H7 (cell line): ENCODE measurements at regions not wholly inside any gene's neighbourhood (a gene's known extent, or its start where the extent isn't known, plus 50 kb on each side); places are given as distances from the start of the nearest gene placed in this dataset.

Experiments used
- DNase-seq: peaks from one replicate; pipeline ENCODE4 v3.0.0; 2012
- H3K27me3 ChIP-seq: 2 replicates; pipeline ENCODE4 v1.6.0; 2011; ENCODE audit warnings: mild to moderate bottlenecking, low read length; ENCODE audit not compliant: control insufficient read depth, insufficient read depth
- H3K36me3 ChIP-seq: replicated peaks from 2 replicates; pipeline ENCODE4 v1.5.1; 2011; ENCODE audit warnings: low read length; ENCODE audit not compliant: control insufficient read depth, insufficient read depth
- H3K4me3 ChIP-seq: 2 replicates; pipeline ENCODE4 v1.5.1; 2011; ENCODE audit warnings: low read depth, mild to moderate bottlenecking, control low read depth, low read length, moderate library complexity; ENCODE audit not compliant: insufficient read depth

GRCh38 chr4:15130441-15130840, 128.2 kb downstream of the CPEB2 start:
- DNase-seq = no peak
- no peaks in the 10 kb centered on the region for H3K36me3 ChIP-seq
- H3K4me3 ChIP-seq = no peak overlapping the region
- no peaks in the 10 kb centered on the region for H3K27me3 ChIP-seq

DNA sequence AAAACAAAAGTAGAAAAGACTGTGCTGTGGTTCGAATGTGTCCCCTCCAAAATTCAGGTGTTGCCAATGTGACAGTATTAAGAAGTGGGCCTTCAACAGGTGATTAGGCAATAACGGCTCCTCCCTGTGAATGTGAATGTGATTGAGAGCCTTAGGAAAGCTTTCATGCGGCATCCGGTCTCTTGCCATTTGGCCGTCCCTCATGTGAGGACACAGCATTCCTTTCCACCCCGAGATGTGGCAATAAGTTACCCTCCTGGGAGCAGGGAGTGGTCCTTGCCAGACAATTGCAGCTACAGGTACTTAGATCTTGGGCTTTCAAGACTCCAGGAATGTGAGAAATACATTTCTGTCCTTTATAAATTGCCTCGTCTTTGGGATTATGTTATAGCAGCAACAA, 129.3 kb downstream of the CPEB2 start:
- DNase-seq = peak; percentile 14
- Histone ChIP-seq H3K4me3 (no peak overlapping the region), H3K27me3 (no peaks in the 10 kb centered on the region), H3K36me3 (no peaks in the 10 kb centered on the region)

DNA sequence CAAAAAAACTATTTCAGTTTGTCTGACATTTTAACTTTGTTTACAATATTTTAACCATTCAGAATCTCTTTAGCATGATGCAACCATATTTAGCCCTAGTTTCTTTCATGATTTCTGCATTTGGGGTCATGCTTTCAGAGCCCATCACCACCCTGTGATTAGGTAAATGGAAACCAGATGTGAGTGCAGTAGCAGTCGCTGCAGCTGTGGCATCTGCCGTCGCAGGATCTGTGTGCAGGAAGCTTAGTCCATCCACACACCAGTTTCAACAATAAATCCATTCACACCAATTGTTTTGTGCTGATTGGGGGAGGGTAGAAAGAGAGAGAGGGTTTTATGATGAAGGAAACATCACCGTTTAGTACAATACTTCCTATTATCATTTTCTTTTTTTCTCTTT, 130.5 kb downstream of the CPEB2 start:
- DNase-seq = no peak
- H3K27me3 ChIP-seq = no peaks in the 10 kb centered on the region
- H3K36me3 ChIP-seq = no peaks in the 10 kb centered on the region
- no peak overlapping the region for H3K4me3 ChIP-seq

GRCh38 chr4:15139599-15139998, 137.3 kb downstream of the CPEB2 start:
- Histone ChIP-seq H3K27me3 (no peaks in the 10 kb centered on the region), H3K36me3 (no peaks in the 10 kb centered on the region), H3K4me3 (no peak overlapping the region)
- DNase-seq = no peak

DNA sequence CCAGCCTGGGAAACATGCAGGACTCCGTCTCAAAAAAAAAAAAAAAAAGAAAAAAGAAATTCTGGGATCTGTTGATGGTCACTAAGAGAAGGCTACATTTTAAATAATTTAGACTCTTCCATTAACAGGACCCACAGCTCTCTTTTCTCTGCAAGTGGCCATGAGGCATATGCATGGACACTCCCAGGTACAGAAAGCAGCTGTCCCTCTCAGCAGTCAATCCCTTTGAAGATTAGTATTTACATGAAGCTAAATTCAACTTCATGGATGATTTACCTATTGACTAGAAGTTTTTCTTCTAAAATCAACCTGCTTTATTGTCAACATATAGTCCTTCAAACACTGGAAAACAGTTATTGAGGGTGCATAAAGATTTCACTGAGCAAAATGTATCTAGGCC, 139.9 kb downstream of the CPEB2 start:
- DNase-seq = no peak
- H3K36me3 ChIP-seq = no peaks in the 10 kb centered on the region
- no peaks in the 10 kb centered on the region for H3K27me3 ChIP-seq
- no peak overlapping the region for H3K4me3 ChIP-seq

DNA sequence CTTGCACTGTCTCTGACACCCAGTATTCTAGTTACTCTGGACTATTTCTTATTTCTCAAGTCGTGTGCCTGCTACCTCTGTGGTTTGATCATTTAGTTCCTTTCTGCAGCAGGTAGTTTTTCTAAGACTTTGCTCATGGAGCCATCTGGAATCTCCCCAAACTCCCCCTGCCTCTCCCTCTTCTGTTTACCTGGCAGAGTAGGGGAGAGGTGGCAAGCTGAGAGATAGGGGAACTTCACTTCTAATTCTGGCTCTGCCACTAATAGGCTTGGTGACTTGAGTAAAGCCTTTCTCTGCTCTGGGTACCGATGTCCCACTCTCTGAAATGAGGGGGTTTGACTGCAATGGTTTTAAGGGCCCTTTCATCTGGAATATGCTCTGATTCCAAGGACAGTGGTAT, 141.3 kb downstream of the CPEB2 start:
- no peaks in the 10 kb centered on the region for H3K36me3 ChIP-seq
- H3K27me3 ChIP-seq = no peaks in the 10 kb centered on the region
- DNase-seq = no peak
- H3K4me3 ChIP-seq = no peak overlapping the region

GRCh38 chr4:15144249-15144966, 142.1 kb downstream of the CPEB2 start:
- Histone ChIP-seq H3K27me3 (no peaks in the 10 kb centered on the region), H3K4me3 (no peak overlapping the region), H3K36me3 (no peaks in the 10 kb centered on the region)
- DNase-seq = no peak

- no peaks in the 10 kb centered on the region for H3K27me3 ChIP-seq
- no peaks in the 10 kb centered on the region for H3K36me3 ChIP-seq
- H3K4me3 ChIP-seq = no peak overlapping the region
- DNase-seq = no peak
Observed at GRCh38 chr4:15144967-15145295, 142.7 kb downstream of the CPEB2 start.

DNA sequence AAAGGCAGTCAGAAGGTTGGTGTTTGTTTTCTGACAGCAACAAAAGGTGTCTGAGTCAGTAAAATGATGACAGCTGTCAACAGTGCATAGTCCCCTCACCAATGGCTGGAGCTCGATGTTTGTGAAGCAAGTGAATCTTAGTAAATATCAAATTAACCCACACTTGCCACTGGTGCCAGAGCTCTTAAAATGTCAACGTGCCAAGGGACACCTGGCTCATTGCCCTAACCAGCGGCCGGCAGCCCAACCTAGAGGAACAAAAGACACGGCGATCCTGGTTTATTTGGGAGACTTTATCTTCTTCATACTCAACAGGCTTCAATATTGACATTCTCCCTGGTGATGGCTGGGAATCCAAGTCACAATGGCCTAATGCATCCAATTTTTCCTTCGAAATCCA, 143.4 kb downstream of the CPEB2 start:
- no peaks in the 10 kb centered on the region for H3K36me3 ChIP-seq
- H3K4me3 ChIP-seq = no peak overlapping the region
- H3K27me3 ChIP-seq = no peaks in the 10 kb centered on the region
- no peak for DNase-seq

- Histone ChIP-seq H3K4me3 (no peak overlapping the region), H3K36me3 (no peaks in the 10 kb centered on the region), H3K27me3 (no peaks in the 10 kb centered on the region)
- no peak for DNase-seq
Observed at GRCh38 chr4:15147714-15148113, 145.4 kb downstream of the CPEB2 start.

GRCh38 chr4:15148199-15148598, 145.9 kb downstream of the CPEB2 start:
- DNase-seq = no peak
- H3K27me3 ChIP-seq = no peaks in the 10 kb centered on the region
- no peaks in the 10 kb centered on the region for H3K36me3 ChIP-seq
- H3K4me3 ChIP-seq = no peak overlapping the region

GRCh38 chr4:15148691-15149090, 146.4 kb downstream of the CPEB2 start:
- H3K36me3 ChIP-seq = no peaks in the 10 kb centered on the region
- H3K27me3 ChIP-seq = no peaks in the 10 kb centered on the region
- no peak for DNase-seq
- H3K4me3 ChIP-seq = no peak overlapping the region

- Histone ChIP-seq H3K27me3 (no peaks in the 10 kb centered on the region), H3K36me3 (no peaks in the 10 kb centered on the region), H3K4me3 (no peak overlapping the region)
- DNase-seq = no peak
Observed at GRCh38 chr4:15149234-15149838, 147.1 kb downstream of the CPEB2 start.

DNA sequence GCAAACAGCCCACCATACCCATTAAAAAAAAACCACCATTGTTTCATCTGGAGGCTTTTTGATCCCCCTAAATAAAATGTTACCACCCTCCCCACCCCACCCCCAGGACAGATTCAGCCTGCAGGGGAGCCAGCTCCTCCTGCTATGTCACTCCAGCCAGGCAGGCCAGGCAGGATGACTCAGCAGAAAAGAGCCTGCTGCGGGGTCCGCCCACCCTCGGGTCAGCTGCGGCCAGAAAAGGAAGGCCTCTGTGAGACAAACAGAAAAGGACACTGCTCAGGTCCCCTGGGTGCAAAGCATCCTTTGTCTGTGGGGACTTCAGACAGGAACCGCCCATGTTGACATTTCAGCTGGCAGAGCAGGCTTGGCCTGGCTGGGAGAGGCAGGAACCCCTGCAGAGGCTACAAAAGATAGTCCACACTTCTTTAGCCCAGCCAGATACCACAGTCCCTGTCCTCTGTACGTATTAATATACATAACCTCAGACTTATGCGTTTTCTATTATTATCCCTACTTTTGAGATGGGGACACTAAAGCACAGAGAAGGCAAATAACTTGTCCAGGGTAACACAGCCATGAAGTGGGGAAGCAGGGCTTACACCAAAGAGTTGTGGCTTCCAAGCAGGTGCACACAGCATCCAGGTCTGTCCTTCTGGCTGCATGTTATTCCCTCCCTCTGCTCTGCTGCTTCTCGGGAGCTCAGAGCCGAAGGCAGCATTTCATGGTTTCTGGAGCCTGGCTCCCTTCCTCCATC, 147.7 kb downstream of the CPEB2 start:
- Histone ChIP-seq H3K36me3 (no peaks in the 10 kb centered on the region), H3K27me3 (no peaks in the 10 kb centered on the region), H3K4me3 (no peak overlapping the region)
- DNase-seq = peak; percentile 51

DNA sequence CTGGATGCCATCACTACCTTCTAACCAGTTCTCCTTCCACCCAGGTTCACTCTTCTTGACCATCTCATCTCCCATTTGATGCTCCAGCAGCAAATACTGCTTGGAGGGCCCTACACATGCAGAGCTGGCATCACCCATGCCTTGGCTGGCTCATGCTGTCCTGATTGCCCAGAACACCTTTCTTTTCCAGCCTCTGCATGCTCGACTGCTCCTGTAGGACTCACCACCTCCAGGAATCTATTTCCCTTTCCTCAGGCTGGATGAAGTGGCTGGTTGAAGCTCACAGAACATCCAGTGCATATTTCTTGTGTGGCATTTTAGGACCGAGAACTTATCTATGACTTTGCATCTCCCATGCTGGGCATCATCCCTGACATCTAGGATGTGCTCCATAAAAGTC, 148.3 kb downstream of the CPEB2 start:
- Histone ChIP-seq H3K27me3 (no peaks in the 10 kb centered on the region), H3K4me3 (no peak overlapping the region), H3K36me3 (no peaks in the 10 kb centered on the region)
- no peak for DNase-seq
